ENCODE measurements at regions not wholly inside any gene's neighbourhood (a gene's known extent, or its start where the extent isn't known, plus 50 kb on each side); places are given as distances from the start of the nearest gene placed in this dataset.

GRCh38 chr9:90547896-90548295, 94.7 kb downstream of the DIRAS2 start:
- no peak for DNase-seq (ENCODE audit: low read depth)
- H3K4me3 ChIP-seq (ENCODE audit: low read depth, low read length): no peak overlapping the region
- peak; percentile 48 for TF ChIP-seq CTCF (IDR thresholded peaks at IDR 0.05; ENCODE audit: control insufficient read depth, extremely low read depth, insufficient read depth)

- DNase-seq (ENCODE audit: low read depth): no peak
- TF ChIP-seq CTCF (IDR thresholded peaks at IDR 0.05; ENCODE audit: control insufficient read depth, extremely low read depth, insufficient read depth): no peak
- H3K4me3 ChIP-seq (ENCODE audit: low read depth, low read length): no peak overlapping the region
These were observed 90.3 kb downstream of the DIRAS2 start for GRCh38 chr9:90552317-90552716.

- TF ChIP-seq CTCF (IDR thresholded peaks at IDR 0.05; ENCODE audit: control insufficient read depth, extremely low read depth, insufficient read depth): no peak
- H3K4me3 ChIP-seq (ENCODE audit: low read depth, low read length): no peak overlapping the region
- peak; percentile 99 for DNase-seq (ENCODE audit: low read depth)
These were observed 87.1 kb downstream of the DIRAS2 start for GRCh38 chr9:90555351-90556057.

DNA sequence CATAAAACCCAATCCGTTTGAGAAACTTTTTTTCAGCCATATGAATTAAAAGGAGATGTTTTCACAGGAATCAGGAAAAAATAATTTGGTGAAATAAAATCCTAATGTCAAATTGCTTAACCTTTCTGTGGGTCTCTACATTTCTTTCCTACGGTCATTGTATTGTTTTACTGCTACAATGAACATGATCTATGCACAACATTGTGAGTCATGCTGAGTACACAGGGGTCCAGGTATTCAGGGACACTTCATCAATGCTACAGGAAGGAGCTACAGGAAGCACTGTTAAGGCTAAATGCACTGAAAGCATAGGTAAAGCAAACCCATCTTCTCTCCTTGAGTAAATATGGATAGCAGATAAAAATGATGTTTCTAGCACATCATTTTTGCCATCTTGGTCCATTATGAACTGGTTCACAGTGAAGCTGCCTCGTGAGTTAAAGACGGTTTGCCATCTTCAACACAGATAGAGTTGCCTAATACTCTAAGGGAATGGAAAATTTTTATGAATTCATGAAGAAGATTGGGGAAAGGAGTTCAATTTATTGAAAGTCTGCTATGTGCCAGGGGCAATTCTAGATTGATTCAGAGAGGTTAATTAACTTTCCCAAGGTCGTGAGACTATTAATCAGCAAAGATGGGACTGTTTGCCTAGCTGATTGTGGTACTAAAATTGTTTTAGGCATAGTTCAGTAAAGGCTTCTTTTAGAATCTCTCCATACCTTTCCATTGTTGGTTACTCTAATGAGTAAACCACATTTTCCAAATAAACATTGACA, 85.5 kb downstream of the DIRAS2 start:
- no peak overlapping the region for H3K4me3 ChIP-seq (ENCODE audit: low read depth, low read length)
- TF ChIP-seq CTCF (IDR thresholded peaks at IDR 0.05; ENCODE audit: control insufficient read depth, extremely low read depth, insufficient read depth): no peak
- no peak for DNase-seq (ENCODE audit: low read depth)

GRCh38 chr9:90559075-90560073, 83.2 kb downstream of the DIRAS2 start:
- no peak for DNase-seq (ENCODE audit: low read depth)
- no peak for TF ChIP-seq CTCF (IDR thresholded peaks at IDR 0.05; ENCODE audit: control insufficient read depth, extremely low read depth, insufficient read depth)
- H3K4me3 ChIP-seq (ENCODE audit: low read depth, low read length): no peak overlapping the region
